HG02884 (cell line): ENCODE measurements at regions not wholly inside any gene's neighbourhood (a gene's known extent, or its start where the extent isn't known, plus 50 kb on each side); places are given as distances from the start of the nearest gene placed in this dataset.
"Not testable (repeated sequence)": the region's sequence is repeated elsewhere in the genome, so short reads cannot be mapped to it uniquely, and the experiment has no call there.

Experiments used
- ATAC-seq: cut with Tn5 transposase; IDR thresholded peaks from one replicate; pipeline ENCODE4 v1.9.1; 2021; ENCODE audit warnings: mild to moderate bottlenecking, moderate library complexity; ENCODE audit not compliant: unreplicated experiment

- no peak for ATAC-seq
Measured at GRCh38 chr5:109989161-109989560, 299.4 kb downstream of the MAN2A1 start.

DNA sequence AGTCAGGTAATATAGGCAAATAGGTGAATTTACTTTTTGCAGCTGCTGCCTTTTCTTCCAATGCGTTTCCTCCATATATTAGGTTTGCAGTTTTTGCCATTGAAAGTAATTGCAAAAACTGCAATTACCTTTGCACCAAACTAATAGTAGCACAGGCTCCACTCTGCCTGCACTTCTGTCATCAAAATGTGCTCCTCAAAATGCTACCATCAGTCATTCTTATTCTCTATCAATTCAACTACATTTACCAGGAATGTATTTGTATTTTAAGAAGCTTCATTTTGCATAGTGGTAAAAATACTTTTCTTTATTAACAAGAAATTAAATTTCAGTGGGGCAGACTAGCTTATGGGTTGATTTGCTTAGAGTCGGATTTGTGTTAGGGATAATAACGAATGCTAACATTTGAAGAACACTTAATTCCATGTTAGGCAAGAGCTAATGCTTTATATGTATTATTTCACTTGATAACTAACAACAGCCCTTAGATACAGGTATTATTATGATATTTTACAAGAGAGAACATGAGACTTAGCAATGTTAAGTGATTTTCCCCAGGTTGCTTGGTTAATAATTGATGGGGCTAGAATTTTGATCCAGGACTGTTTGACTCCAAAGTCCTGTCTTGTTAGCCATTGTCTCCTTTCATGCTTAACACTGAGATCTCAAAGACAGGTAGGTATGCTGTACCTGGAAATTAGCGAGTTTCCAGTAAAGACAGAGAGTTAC lies 300.4 kb downstream of the MAN2A1 start:
- no peak for ATAC-seq

GRCh38 chr5:109990723-109991359 lies 301.1 kb downstream of the MAN2A1 start:
- ATAC-seq: no peak

DNA sequence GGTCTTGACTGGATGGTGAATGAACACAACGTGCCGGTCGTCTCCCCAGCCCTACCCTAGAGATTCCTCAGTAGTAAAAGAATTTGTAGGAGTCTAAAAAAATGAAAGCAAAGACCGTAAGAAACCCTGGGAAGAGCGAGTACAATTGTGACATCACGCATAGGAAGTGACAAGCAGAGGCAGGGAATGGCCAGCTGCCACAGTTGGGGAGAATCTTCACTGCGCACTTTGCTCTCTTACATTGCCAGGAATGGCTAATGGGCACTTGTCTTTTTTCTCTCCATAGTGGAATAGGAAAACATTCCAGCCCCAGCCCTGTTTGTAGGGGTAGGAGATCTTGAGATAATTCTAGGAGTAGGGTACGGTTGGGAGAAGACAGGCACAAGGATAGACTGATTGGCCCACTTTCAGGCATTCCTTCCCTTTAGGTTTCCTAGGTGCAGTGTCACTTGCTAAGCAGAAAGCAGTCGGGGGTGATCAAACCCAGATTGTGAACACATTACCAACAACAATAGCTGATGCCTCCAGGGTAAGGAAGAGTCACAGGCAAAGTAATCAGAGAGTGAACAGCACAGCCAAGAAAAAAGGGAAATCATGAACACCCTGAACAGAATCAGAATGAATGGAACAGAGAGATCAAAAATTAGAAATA lies 302.7 kb downstream of the MAN2A1 start:
- no peak for ATAC-seq

DNA sequence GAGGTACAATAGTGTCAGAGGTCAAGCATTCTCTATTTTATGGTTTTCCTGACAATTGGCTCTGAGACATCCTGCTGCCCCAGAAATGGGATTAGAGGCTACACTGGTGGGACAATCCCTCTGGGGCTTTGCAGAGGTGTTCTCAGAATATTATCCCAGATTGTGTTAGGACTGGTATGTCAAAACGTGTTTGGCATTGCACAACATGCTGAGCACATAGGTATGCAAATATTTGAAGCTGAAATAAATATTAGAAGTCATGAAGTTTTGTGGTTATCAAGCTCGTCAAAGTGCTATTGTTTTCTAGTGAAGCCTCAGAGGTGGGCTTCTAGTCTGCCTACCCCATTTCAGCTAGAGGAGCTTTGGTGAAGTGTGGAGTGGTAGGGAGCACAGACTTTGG lies 304.4 kb downstream of the MAN2A1 start:
- no peak for ATAC-seq

DNA sequence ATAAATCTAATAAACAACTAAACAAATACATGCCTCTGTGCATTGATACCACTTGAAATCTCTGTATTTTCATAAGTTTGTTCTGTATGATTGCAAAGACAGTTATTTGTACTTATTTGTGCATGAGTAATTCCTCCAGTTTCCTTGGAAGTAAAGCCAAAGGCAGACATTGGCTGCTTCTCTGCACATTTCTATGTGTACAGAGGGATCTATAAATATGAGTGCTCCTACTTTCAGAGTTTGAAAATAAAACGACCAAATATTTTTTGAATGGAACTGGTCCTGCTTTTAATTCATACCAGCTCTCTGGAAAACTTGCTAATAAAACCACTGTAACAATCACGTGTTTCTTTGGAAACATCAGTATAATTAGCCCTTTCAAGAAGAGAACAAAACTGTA lies 306.5 kb downstream of the MAN2A1 start:
- ATAC-seq: no peak

- no peak for ATAC-seq
Measured at GRCh38 chr5:109997161-109997560, 307.4 kb downstream of the MAN2A1 start.

GRCh38 chr5:109998208-109998607 lies 308.5 kb downstream of the MAN2A1 start:
- ATAC-seq: no peak

- ATAC-seq: no peak
Measured at GRCh38 chr5:109998726-109999125, 309.0 kb downstream of the MAN2A1 start.

- ATAC-seq: no peak
Measured at GRCh38 chr5:110001648-110002047, 311.9 kb downstream of the MAN2A1 start.

DNA sequence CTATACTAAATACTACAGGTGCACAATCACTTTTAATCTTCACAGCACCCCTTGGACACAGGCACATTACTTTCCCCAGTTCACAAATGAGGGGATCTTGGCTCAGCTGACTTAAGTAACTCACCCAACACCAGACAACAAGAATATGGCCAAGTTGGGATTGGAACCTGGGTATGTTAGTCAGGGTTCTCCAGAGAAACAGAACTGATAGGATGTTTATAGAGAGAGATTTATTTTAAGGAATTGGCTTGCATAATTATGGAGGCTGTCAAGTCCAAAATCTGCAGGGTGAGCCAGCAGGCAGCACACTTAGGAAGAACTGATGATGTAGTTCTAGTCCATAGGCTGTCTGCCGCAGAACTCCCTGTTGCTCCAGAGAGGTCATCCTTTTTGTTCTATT lies 312.9 kb downstream of the MAN2A1 start:
- ATAC-seq: no peak

GRCh38 chr5:110005907-110006562 lies 316.3 kb downstream of the MAN2A1 start:
- not testable (repeated sequence) for ATAC-seq

- no peak for ATAC-seq
Measured at GRCh38 chr5:110007101-110007500, 317.4 kb downstream of the MAN2A1 start.

- no peak for ATAC-seq
Measured at GRCh38 chr5:110008131-110008530, 318.4 kb downstream of the MAN2A1 start.

DNA sequence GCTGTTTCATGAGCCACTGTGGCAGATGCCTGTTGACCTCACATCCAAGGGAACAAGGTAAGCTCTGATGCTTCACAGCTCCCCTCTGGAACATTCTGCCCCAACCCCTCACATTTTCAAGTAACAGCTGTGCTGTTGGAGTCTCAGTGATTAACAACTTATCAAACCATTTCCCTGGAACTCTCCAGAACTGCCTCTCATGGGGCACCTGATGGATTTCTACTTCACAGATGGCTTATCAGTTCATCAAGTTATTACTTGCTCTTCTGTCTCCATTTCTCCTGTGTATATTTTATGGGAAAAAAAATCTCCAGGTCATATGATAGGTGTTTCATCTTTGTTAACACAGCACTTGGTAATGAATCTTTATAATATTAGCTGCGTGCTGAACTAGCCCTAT lies 322.4 kb downstream of the MAN2A1 start:
- ATAC-seq: no peak

DNA sequence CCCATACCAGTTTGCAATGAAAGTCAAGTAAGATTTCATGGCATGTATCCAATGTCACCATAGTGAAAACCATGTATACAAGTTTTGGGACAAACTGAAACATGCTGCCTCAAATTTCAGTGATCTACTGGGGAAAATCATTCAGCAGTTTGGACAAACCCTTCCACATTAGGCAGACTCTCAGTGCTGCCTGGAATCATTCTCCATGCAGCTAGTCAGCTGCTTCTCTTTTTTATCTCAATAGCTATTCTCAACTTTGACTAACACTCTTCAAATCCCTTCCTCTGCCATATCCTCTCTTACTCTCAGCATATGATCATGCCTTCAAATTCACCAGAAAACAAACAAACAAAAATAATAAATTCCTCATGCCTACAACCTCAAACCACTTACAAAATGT lies 323.3 kb downstream of the MAN2A1 start:
- ATAC-seq: no peak

DNA sequence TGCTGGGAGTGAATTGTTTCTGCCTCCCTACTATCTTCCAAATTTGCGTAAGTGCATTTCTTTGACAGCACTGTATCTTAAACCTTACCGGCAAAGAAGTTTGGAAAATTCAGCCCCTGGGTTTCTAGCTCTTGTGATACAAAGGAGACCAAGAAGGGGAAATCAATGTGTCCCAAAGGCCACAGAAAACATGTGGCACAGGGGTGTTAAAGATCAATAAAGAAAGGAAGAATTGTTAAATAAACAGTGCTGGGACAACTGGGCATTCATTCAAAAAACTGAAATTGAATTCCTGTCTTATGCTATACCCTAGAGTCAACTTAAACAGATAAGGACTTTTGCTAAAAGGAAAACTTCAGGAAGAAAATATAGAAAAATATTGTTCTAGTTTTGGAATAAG lies 328.1 kb downstream of the MAN2A1 start:
- ATAC-seq: no peak

- no peak for ATAC-seq
Measured at GRCh38 chr5:110018509-110018908, 328.8 kb downstream of the MAN2A1 start.

DNA sequence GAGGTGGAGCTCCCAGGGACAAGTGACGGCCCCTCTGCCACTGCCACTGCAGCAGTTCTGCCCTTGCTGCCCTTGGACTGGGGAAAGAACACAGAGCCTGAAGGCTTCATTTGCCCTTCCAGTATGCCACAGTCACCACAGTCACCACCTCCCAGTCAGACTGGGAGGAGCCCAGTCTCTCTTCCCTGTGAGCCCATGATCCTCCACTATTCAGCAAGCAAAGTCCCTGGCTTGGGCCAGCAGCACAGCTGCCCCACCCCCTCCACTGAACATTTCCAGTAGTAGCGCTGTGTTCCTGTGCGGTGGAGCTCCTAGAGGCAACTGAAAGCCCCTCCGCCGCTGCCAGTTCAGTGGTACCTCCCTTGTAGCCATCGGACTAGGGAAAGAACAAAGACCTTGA lies 329.4 kb downstream of the MAN2A1 start:
- no peak for ATAC-seq

DNA sequence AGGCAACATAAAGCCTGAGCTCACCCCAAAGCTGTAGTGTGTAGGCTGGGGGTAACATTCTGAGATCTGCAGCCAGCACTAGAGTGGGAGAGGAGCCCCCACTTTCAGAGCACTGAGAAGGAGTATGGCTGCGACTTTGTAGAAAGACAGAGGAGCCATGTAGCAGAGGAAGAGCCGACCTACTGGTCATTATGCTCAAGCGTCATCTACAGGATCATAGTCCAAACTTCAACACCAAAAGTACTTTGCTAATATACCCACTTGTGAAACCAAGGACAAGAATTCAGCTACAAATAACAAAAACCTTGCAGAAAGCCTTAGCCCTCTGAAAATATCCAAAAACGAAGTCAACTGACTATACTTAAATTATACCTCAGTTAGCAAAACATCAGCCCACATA lies 330.1 kb downstream of the MAN2A1 start:
- no peak for ATAC-seq

GRCh38 chr5:110021251-110021650 lies 331.5 kb downstream of the MAN2A1 start:
- no peak for ATAC-seq

GRCh38 chr5:110025160-110025559 lies 335.4 kb downstream of the MAN2A1 start:
- ATAC-seq: no peak
